Panc1 (cell line): ENCODE measurements at regions not wholly inside any gene's neighbourhood (a gene's known extent, or its start where the extent isn't known, plus 50 kb on each side); places are given as distances from the start of the nearest gene placed in this dataset.

ENCODE experiments used
- ATAC-seq: fragments of 200-7000 bp; cut with Tn5 transposase; 2 replicates; pipeline ENCODE4 v1.9.1; 2020; ENCODE audit warnings: mild to moderate bottlenecking, moderate library complexity
- BruUV-seq: library from RNA; stranded (reverse); fragments of 400-500 nt; replicated peaks from 2 replicates; lab custom pipeline; 2021; lab: Mats Ljungman, UMichigan
- CTCF ChIA-PET: fragments of 300-600 bp; sonication (Branson Sonifier 250); formaldehyde crosslinking; loops from one replicate; lab custom pipeline; 2022; ENCODE audit warnings: antibody characterized with exemption; lab: Charles Lee
- POLR2A ChIA-PET: fragments of 300-600 bp; sonication (Branson Sonifier 250); formaldehyde crosslinking; loops from one replicate; lab custom pipeline; 2022; ENCODE audit warnings: antibody characterized with exemption; lab: Charles Lee
- DNase-seq: peaks from one replicate; pipeline ENCODE4 v3.0.0-alpha.2; 2010; ENCODE audit warnings: low read depth, low spot score
- H3K27ac ChIP-seq: 2 replicates; pipeline ENCODE4 v1.5.1; 2011; ENCODE audit warnings: mild to moderate bottlenecking, low read length, inconsistent platforms
- H3K27me3 ChIP-seq: fragments of 200-500 bp; sonication (Bioruptor generic); 2 replicates; pipeline ENCODE4 v1.6.0; 2014; ENCODE audit warnings: low read length, inconsistent platforms; ENCODE audit not compliant: control insufficient read depth, insufficient read depth
- H3K36me3 ChIP-seq: fragments of 200-500 bp; sonication (Bioruptor generic); 2 replicates; pipeline ENCODE4 v1.5.1; 2014; ENCODE audit warnings: inconsistent platforms, mild to moderate bottlenecking, low read length, moderate library complexity; ENCODE audit not compliant: control insufficient read depth, insufficient read depth
- H3K4me1 ChIP-seq: 2 replicates; pipeline ENCODE4 v1.5.1; 2011; ENCODE audit warnings: inconsistent platforms, mild to moderate bottlenecking, low read length, moderate library complexity; ENCODE audit not compliant: control insufficient read depth, insufficient read depth
- H3K4me3 ChIP-seq, 2 experiments: 2 replicates each; pipeline ENCODE4 v1.5.1; 2011 to 2012; ENCODE audit warnings: low read depth in 2 of 2, low read length in 2 of 2, mild to moderate bottlenecking in 2 of 2, inconsistent platforms in 1 of 2, moderate library complexity in 1 of 2
- H3K9me3 ChIP-seq: fragments of 200-500 bp; sonication (Bioruptor generic); 2 replicates; pipeline ENCODE4 v1.5.1; 2014; ENCODE audit warnings: low read depth, mild to moderate bottlenecking, inconsistent platforms, low read length, moderate library complexity; ENCODE audit not compliant: control insufficient read depth, insufficient read depth
- POLR2AphosphoS5 ChIP-seq: IDR thresholded peaks from 2 replicates; pipeline ENCODE4 v1.6.1; 2012; ENCODE audit warnings: mild to moderate bottlenecking, low read depth, low read length, moderate library complexity
- SIN3A ChIP-seq: IDR thresholded peaks from 2 replicates; pipeline ENCODE4 v1.6.1; 2012; ENCODE audit warnings: low read depth, mild to moderate bottlenecking, low read length, moderate library complexity, borderline replicate concordance; ENCODE audit not compliant: insufficient read depth
- TCF7L2 ChIP-seq: IDR thresholded peaks from 2 replicates; pipeline ENCODE4 v1.6.1; 2011; ENCODE audit warnings: mild to moderate bottlenecking, low read depth, low read length, inconsistent platforms
- in situ Hi-C: cut with HindIII; loops from 2 replicates; pipeline ENCODE4 v1.10.0; 2016; ENCODE audit warnings: low sequenced_read_pairs, low pct_unique_long_range_greater_than_20kb
- intact Hi-C: fragments of 100-400 bp; cut with micrococcal nuclease; formaldehyde crosslinking; loops from one replicate; pipeline ENCODE4 v1.10.0; 2022; ENCODE audit not compliant: unreplicated experiment
- TF ChIP-seq, protein P1 (sequence below), 2 experiments: IDR thresholded peaks; 2 replicates each; pipeline ENCODE4 v1.6.1; 2011 to 2012; ENCODE audit warnings: low read depth in 2 of 2, control low read depth in 1 of 2, low read length in 1 of 2, mild to moderate bottlenecking in 1 of 2, moderate library complexity in 1 of 2; ENCODE audit not compliant: insufficient read depth in 1 of 2
- TF ChIP-seq, protein P2 (sequence below): fragments of 450-650 bp; IDR thresholded peaks from 2 replicates; pipeline ENCODE4 v1.5.1; 2017; ENCODE audit warnings: mild to moderate bottlenecking

DNA sequence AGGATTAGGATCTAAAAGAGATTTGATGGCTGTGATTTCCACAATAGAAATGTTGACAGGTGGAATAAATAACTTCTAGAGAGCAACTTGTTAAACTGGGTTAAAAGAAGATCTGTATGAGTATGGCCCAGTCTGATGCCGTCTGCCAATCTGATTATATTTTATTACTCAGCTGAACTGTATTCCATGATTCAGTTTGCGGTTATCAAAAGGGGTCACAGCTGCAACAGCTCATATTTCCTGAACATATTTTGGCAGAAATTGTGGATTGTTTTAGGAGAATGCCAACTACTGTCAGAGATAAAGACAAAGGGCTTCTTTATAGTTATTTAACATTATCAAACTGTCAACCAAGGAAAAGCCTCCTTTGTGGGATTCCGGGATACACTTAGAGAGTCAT is 244.8 kb upstream of the MINDY3 start:
- BruUV-seq, result no TSS peak
- intact Hi-C loops, result no loop called here
- Histone ChIP-seq H3K36me3 (no peaks in the 10 kb centered on the region), H3K4me1 (no peaks in the 10 kb centered on the region), H3K27ac (no peak overlapping the region), H3K9me3 (no peaks in the 10 kb centered on the region), H3K27me3 (no peaks in the 10 kb centered on the region), H3K4me3 (no peak overlapping the region)
- no peak for ATAC-seq
- ChIA-PET POLR2A (no interaction called here), CTCF (interaction anchor here (0.9 kb wide), 1 partner anchor 203 kb away, joined by 5 read pairs; no protein-coding TSS in a partner anchor)
- in situ Hi-C loops, result no loop called here
- no peak for DNase-seq
- TF ChIP-seq SIN3A (no peak), TCF7L2 (no peak), POLR2AphosphoS5 (no peak)
- TF ChIP-seq, protein P1, sequence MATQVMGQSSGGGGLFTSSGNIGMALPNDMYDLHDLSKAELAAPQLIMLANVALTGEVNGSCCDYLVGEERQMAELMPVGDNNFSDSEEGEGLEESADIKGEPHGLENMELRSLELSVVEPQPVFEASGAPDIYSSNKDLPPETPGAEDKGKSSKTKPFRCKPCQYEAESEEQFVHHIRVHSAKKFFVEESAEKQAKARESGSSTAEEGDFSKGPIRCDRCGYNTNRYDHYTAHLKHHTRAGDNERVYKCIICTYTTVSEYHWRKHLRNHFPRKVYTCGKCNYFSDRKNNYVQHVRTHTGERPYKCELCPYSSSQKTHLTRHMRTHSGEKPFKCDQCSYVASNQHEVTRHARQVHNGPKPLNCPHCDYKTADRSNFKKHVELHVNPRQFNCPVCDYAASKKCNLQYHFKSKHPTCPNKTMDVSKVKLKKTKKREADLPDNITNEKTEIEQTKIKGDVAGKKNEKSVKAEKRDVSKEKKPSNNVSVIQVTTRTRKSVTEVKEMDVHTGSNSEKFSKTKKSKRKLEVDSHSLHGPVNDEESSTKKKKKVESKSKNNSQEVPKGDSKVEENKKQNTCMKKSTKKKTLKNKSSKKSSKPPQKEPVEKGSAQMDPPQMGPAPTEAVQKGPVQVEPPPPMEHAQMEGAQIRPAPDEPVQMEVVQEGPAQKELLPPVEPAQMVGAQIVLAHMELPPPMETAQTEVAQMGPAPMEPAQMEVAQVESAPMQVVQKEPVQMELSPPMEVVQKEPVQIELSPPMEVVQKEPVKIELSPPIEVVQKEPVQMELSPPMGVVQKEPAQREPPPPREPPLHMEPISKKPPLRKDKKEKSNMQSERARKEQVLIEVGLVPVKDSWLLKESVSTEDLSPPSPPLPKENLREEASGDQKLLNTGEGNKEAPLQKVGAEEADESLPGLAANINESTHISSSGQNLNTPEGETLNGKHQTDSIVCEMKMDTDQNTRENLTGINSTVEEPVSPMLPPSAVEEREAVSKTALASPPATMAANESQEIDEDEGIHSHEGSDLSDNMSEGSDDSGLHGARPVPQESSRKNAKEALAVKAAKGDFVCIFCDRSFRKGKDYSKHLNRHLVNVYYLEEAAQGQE (IDR thresholded peaks at IDR 0.05; ENCODE audit: insufficient read depth in 1 of 2, low read depth in 2 of 2, low read length in 1 of 2), result no peak
- TF ChIP-seq, protein P2, sequence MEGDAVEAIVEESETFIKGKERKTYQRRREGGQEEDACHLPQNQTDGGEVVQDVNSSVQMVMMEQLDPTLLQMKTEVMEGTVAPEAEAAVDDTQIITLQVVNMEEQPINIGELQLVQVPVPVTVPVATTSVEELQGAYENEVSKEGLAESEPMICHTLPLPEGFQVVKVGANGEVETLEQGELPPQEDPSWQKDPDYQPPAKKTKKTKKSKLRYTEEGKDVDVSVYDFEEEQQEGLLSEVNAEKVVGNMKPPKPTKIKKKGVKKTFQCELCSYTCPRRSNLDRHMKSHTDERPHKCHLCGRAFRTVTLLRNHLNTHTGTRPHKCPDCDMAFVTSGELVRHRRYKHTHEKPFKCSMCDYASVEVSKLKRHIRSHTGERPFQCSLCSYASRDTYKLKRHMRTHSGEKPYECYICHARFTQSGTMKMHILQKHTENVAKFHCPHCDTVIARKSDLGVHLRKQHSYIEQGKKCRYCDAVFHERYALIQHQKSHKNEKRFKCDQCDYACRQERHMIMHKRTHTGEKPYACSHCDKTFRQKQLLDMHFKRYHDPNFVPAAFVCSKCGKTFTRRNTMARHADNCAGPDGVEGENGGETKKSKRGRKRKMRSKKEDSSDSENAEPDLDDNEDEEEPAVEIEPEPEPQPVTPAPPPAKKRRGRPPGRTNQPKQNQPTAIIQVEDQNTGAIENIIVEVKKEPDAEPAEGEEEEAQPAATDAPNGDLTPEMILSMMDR, result no peak

DNA sequence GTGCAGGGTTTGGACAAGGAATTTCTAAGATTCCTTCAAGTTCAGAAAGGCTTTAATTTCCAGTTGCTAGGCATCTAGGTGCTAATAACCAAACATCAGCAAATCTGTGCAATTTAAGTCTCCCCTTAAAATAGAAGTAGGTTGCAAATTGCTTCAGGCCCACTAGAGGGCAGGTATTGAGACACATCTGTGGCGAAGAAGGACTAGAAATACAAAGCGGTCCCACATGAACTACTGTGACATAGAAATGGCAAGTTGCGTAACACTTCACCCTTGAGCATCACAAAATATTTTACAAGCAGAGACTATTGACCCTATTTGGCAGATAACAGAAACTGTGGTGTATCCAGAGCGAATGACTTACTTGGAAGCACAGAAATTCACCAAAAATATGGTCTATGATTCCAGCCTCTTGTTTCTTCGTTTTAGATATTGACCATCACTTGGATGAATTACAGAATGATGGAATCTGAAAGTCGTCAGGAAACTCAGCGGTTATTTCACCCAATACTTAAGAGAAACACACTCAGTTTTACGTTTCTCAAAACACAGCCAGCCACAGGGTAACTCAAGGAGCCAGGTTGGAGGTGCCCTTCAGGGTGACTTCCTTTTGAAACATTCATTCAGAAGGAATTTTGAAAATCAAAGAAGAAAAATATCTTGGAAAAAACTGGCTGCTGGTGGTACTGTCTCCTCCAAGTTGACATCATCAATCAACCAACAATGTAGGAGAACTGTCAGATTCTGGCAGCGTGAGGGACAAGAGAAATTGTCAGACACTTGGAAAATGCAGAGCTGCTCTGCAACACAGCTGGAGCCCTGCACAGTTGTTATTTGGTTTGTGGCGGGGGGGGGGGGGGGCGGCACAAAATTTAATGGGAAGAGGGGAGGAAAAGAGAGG is 256.3 kb upstream of the MINDY3 start:
- Histone ChIP-seq H3K36me3 (no peaks in the 10 kb centered on the region), H3K9me3 (no peaks in the 10 kb centered on the region), H3K4me3 (no peak overlapping the region), H3K27ac (no peak overlapping the region), H3K4me1 (no peaks in the 10 kb centered on the region), H3K27me3 (peaks cover 4% of the 10 kb centered on the region; the same call in 1 of the 2 replicates)
- ATAC-seq, result no peak
- no peak for TF ChIP-seq TCF7L2
- no peak for TF ChIP-seq SIN3A
- TF ChIP-seq, protein P2, result peak; percentile 63
- TF ChIP-seq, protein P1 (IDR thresholded peaks at IDR 0.05; ENCODE audit: insufficient read depth in 1 of 2, low read depth in 2 of 2, low read length in 1 of 2), result no peak
- no peak for TF ChIP-seq POLR2AphosphoS5
- ChIA-PET POLR2A (no interaction called here), CTCF (interaction anchor here (0.5 kb wide), 1 partner anchor 1444 kb away, joined by 3 read pairs; no protein-coding TSS in a partner anchor)
- intact Hi-C loops (no loop called here), in situ Hi-C loops (no loop called here)
- DNase-seq, result no peak
- BruUV-seq, result no TSS peak
